GM19035 (cell line): ENCODE measurements at regions not wholly inside any gene's neighbourhood (a gene's known extent, or its start where the extent isn't known, plus 50 kb on each side); places are given as distances from the start of the nearest gene placed in this dataset.
"Not testable (repeated sequence)": the region's sequence is repeated elsewhere in the genome, so short reads cannot be mapped to it uniquely, and the experiment has no call there.

Source experiments
- ATAC-seq: cut with Tn5 transposase; IDR thresholded peaks from one replicate; pipeline ENCODE4 v1.9.1; 2021; ENCODE audit not compliant: unreplicated experiment

DNA sequence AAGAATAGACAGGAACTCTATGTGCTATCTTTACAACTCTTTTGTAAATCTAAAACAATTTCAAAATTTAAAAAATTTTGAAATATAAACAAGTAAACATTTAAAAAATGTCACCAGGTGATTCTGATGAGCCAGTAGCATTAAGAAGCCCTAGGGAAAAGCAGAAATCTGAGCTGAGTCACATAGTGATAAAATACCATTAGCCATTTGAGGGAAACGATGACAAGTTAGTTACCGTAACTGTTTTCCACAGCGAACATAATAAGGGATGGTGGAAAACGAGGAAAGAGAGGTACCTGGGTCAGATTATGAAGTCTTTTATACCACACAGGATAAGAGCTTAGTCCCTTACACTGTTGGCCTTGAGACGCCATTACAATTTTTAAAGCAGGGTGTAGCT lies 55.5 kb downstream of the PRR15 start:
- ATAC-seq, result no peak

GRCh38 chr7:29619848-29620555 lies 56.4 kb downstream of the PRR15 start:
- ATAC-seq, result no peak

DNA sequence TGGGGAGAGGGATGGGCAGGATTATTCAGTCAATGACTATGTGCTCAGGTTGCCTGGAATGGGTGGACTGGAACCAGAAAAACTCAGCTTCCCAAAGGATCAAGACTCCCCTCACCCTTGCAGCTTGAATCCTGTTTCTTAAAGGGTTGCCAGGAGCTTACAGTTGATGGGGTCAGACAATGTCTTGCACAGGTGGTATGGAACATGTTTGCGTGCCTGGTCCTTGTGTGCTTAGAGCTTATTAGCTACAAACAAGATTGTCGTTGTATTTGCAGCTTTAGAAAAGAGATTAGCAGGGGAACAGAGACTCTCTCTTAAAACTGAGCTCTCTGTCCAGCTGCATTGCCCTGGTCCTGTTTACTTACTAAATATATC lies 56.9 kb downstream of the PRR15 start:
- no peak for ATAC-seq

DNA sequence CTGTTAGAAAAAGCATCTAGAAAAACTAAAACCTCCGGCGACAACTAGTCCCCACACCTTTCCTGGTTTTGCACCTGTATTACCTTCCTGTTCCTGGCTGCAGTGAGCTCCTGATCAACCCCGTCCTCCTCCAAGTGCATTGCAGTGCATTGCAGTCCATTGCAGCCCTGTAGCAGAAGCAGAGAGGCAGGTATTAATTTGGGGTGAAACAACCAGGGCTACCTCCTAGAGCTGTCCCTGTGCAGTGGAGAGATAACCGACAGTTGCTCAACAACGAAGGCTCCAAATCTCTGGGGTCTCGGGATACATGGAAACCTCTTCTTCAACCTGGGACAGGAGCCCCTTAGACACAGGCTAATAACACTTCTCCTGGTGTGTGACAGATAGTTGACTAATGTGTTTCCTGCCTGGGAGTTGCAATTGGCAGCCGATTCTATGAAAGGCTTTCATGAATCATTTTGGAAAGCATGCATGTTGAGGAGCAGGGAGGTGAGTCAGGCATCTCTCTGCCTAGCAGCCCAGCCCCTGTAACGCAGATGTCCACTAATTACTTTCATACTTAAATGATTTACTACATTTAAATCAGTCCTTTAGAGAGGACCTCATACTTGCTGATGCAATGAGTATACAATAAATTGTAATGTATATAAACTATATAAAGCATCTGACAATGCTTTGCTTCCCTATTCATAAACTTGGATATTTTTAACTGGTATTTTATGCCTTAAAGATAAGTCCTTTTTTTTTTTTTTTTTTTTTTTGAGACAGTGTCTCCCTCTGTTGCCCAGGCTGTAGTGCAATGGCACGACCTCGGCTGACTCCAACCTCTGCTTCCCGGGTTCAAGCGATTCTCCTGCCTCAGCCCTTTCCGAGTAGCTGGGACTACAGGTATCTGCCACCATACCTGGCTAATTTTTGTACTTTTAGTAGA lies 59.0 kb downstream of the PRR15 start:
- no peak for ATAC-seq

DNA sequence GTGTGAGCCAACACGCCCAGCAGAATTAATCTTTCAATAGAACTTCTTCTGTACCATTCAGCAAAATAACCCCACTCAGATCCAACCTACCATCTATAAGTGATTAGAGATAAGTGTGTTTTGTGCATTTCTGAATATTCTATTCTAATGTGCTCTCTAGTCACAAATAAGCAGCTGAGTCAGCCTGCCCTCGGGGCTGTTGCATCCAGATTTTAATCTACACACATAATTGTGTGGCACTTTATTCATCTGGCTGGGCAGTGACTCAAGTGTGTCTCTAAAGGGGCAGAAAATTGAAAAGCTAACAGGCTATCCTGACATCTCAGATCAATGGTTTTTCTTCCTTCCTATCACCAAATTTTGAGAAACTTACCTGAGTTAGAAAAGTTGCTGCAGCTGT lies 60.3 kb downstream of the PRR15 start:
- no peak for ATAC-seq

GRCh38 chr7:29626730-29627129 lies 63.1 kb downstream of the PRR15 start:
- ATAC-seq, result no peak

DNA sequence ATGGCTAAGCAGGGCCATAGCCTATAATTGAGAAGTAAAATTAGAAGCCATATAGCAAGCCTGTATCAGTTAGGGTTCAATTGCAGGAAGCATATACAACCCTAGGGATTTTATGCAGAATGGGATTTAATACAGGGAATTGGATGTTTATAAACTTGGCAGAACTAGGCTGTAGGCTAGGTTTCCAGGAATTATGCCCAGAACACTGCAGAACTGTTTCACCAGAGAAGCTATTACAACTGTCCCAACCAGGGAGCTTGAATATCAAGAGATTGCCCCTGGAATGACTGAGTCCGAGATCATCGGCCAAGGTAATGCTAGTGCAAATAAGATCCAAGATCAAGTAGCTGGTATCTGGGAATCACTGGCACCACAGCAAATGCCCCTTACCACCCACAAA lies 64.0 kb downstream of the PRR15 start:
- ATAC-seq, result no peak

DNA sequence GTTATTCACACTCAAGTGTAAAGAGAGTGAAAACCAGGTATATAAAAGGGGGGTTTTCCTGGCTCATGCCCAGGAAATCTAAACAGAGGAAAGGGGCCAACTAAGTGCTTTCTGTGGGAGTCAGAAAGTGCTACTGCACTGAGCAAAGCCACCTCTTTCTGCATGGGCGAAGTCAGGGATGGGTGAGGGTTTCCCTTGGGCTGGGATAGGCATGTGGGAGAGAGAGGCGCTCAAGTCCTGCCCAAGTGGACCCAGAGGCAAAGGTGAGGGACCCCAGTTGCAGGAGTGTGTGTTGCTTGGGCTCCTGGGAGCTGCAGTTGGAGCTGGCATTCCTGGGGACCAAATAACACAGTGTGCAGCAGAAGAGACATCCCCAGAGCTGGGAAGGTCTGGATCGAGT lies 65.9 kb downstream of the PRR15 start:
- ATAC-seq, result no peak

- not testable (repeated sequence) for ATAC-seq
Observed at GRCh38 chr7:29635067-29636008, 71.7 kb downstream of the PRR15 start.

GRCh38 chr7:29636009-29636351 lies 72.3 kb downstream of the PRR15 start:
- ATAC-seq, result no peak

- no peak for ATAC-seq
Observed at GRCh38 chr7:29637374-29637773, 73.7 kb downstream of the PRR15 start.

DNA sequence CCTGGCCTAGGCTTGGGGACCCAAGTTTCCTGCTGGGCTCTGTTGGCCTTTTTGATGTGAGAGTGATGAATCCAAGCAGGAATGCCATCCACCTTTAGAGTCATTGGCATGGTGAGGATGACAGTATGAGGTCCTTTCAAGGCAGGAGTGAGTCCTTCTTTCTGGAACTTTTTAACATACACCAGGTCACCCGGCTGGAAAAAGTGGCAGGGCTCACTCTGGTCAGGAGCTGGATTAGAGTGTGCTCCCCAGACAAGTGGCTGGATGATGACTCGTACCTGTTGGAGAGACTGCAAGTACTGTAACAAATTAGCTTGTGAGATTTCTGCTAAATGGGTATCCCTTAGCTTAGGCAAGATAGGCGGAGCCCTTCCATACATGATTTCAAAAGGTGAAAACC lies 75.2 kb downstream of the PRR15 start:
- not testable (repeated sequence) for ATAC-seq

GRCh38 chr7:29639386-29639785 lies 75.8 kb downstream of the PRR15 start:
- no peak for ATAC-seq

GRCh38 chr7:29639886-29640595 lies 76.4 kb downstream of the PRR15 start:
- no peak for ATAC-seq

GRCh38 chr7:29641651-29642050 lies 78.0 kb downstream of the PRR15 start:
- no peak for ATAC-seq

GRCh38 chr7:29642494-29643155 lies 79.0 kb downstream of the PRR15 start:
- ATAC-seq, result no peak

DNA sequence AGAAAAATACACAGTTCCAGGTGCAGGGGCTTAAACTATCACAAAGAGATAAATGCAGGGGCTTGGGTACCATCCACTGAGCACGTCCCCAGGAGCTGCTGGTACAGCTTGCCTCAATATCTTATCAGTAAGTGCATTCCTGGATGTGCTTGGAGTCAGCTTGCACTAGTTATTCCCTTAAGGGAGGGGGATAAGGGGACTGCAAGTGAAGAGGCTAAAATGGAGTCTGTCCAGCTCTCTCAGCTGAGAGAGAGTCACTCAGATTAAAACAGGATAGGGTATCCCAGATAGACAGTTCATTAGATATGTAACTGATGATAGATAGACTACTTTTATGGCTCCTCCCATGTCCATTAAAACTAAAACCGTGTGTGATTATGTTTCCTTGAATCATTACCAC lies 82.5 kb downstream of the PRR15 start:
- ATAC-seq, result not testable (repeated sequence)

- no peak for ATAC-seq
Observed at GRCh38 chr7:29647020-29647654, 83.5 kb downstream of the PRR15 start.

- ATAC-seq, result not testable (repeated sequence)
Observed at GRCh38 chr7:29647691-29648210, 84.1 kb downstream of the PRR15 start.
